H1 (cell line): ENCODE measurements at regions not wholly inside any gene's neighbourhood (a gene's known extent, or its start where the extent isn't known, plus 50 kb on each side); places are given as distances from the start of the nearest gene placed in this dataset.
"Not testable (repeated sequence)": the region's sequence is repeated elsewhere in the genome, so short reads cannot be mapped to it uniquely, and the experiment has no call there.

ENCODE experiments used
- CTCF ChIA-PET: fragments of 300-600 bp; sonication (Branson Sonifier 250); formaldehyde crosslinking; loops from one replicate; lab custom pipeline; 2021; ENCODE audit not compliant: partially characterized antibody; lab: Charles Lee
- POLR2A ChIA-PET: fragments of 300-600 bp; sonication (Branson Sonifier 250); formaldehyde crosslinking; loops from one replicate; lab custom pipeline; 2021; ENCODE audit warnings: inconsistent platforms; ENCODE audit not compliant: partially characterized antibody; lab: Charles Lee
- DNase-seq, 2 experiments: peaks; one replicate each; pipeline versions ENCODE4 v3.0.0 to v3.0.0-alpha.2; 2010 to 2022; ENCODE audit warnings: low spot score in 2 of 2, low read depth in 1 of 2, mixed read lengths in 1 of 2
- FAIRE-seq: peaks from 2 replicates; lab custom pipeline; 2011; peaks lifted over from hg19 to GRCh38; lab: Jason Lieb, UNC
- H2AFZ ChIP-seq: 2 replicates; pipeline ENCODE4 v1.8.1; 2012; ENCODE audit warnings: low read length, inconsistent platforms
- H2AK5ac ChIP-seq: 2 replicates; pipeline ENCODE4 v1.6.1; 2013; ENCODE audit warnings: low read depth, low read length
- H2BK120ac ChIP-seq: replicated peaks from 2 replicates; pipeline ENCODE3; 2013; ENCODE audit warnings: low read depth, low read length, inconsistent platforms
- H2BK12ac ChIP-seq: 2 replicates; pipeline ENCODE4 v1.6.1; 2013; ENCODE audit warnings: low read depth, low read length
- H2BK15ac ChIP-seq: 2 replicates; pipeline ENCODE4 v1.6.1; 2013; ENCODE audit warnings: low read length
- H2BK20ac ChIP-seq: 2 replicates; pipeline ENCODE4 v1.6.1; 2013; ENCODE audit warnings: low read length
- H2BK5ac ChIP-seq: 2 replicates; pipeline ENCODE4 v1.6.1; 2013; ENCODE audit warnings: low read depth, low read length
- H3K14ac ChIP-seq: 2 replicates; pipeline ENCODE4 v1.6.1; 2013; ENCODE audit warnings: inconsistent platforms; ENCODE audit not compliant: insufficient read length
- H3K18ac ChIP-seq: 2 replicates; pipeline ENCODE4 v1.6.1; 2013; ENCODE audit warnings: low read length; ENCODE audit errors: extremely low read depth
- H3K23ac ChIP-seq: 2 replicates; pipeline ENCODE4 v1.6.1; 2013; ENCODE audit warnings: inconsistent platforms; ENCODE audit not compliant: insufficient read length
- H3K23me2 ChIP-seq: 2 replicates; pipeline ENCODE4 v1.6.1; 2013; ENCODE audit warnings: low read depth, low read length
- H3K27ac ChIP-seq: 2 replicates; pipeline ENCODE4 v1.6.1; 2011; ENCODE audit warnings: low read depth, low read length, inconsistent platforms
- H3K27me3 ChIP-seq, 4 experiments: replicated peaks in 1 of 4; 1 replicate in 1 of 4; 2 replicates in 3 of 4; pipeline versions ENCODE4 v1.6.1 to v1.8.1; 2011 to 2013; ENCODE audit warnings: low read length in 3 of 4, mild to moderate bottlenecking in 3 of 4, inconsistent platforms in 2 of 4, mixed read lengths in 2 of 4, moderate library complexity in 1 of 4; ENCODE audit not compliant: control insufficient read depth in 3 of 4, insufficient read depth in 3 of 4; ENCODE audit errors: extremely low read depth in 1 of 4
- H3K36me3 ChIP-seq, 4 experiments: 2 replicates each; pipeline versions ENCODE4 v1.6.1 to v1.8.1; 2011 to 2013; ENCODE audit warnings: mild to moderate bottlenecking in 4 of 4, low read length in 3 of 4, moderate library complexity in 2 of 4, control low read depth in 1 of 4, inconsistent platforms in 1 of 4; ENCODE audit not compliant: insufficient read depth in 4 of 4, control insufficient read depth in 2 of 4
- H3K4ac ChIP-seq: replicated peaks from 2 replicates; pipeline ENCODE3; 2013; ENCODE audit warnings: low read length, low read depth, mixed read lengths, inconsistent platforms; ENCODE audit not compliant: insufficient read length
- H3K4me1 ChIP-seq, 4 experiments: replicated peaks in 1 of 4; 1 replicate in 1 of 4; 2 replicates in 3 of 4; pipeline versions ENCODE4 v1.6.1 to v1.8.1; 2011 to 2013; ENCODE audit warnings: low read length in 3 of 4, inconsistent platforms in 2 of 4, mixed read lengths in 1 of 4; ENCODE audit not compliant: insufficient read depth in 4 of 4, control insufficient read depth in 3 of 4
- H3K4me2 ChIP-seq, 2 experiments: 2 replicates each; pipeline versions ENCODE4 v1.6.1 to v1.8.1; 2011 to 2013; ENCODE audit warnings: low read depth in 2 of 2, low read length in 2 of 2, control low read depth in 1 of 2, inconsistent platforms in 1 of 2, mild to moderate bottlenecking in 1 of 2; ENCODE audit not compliant: insufficient read depth in 1 of 2
- H3K4me3 ChIP-seq, 4 experiments: fragments of 200-600, 300-600 bp in 1 of 4; sonication (generic), shearing (Covaris generic), sonication (Bioruptor Twin) in 1 of 4; 2 replicates each; pipeline versions ENCODE4 v1.5.1 to v1.8.1; 2011 to 2016; ENCODE audit warnings: low read length in 4 of 4, low read depth in 3 of 4, control low read depth in 2 of 4, inconsistent platforms in 2 of 4, mild to moderate bottlenecking in 2 of 4, mixed read lengths in 1 of 4, moderate library complexity in 1 of 4; ENCODE audit not compliant: insufficient read depth in 2 of 4; ENCODE audit errors: extremely low read depth in 1 of 4
- H3K56ac ChIP-seq: replicated peaks from 2 replicates; pipeline ENCODE3; 2013; ENCODE audit warnings: low read depth, mild to moderate bottlenecking, mixed read lengths, low read length, inconsistent platforms; ENCODE audit not compliant: insufficient read length
- H3K79me1 ChIP-seq: 2 replicates; pipeline ENCODE4 v1.6.1; 2013; ENCODE audit warnings: low read depth, low read length, control low read depth
- H3K79me2 ChIP-seq, 2 experiments: 2 replicates each; pipeline versions ENCODE4 v1.6.1 to v1.8.1; 2012 to 2013; ENCODE audit warnings: low read length in 2 of 2, mild to moderate bottlenecking in 2 of 2, inconsistent platforms in 1 of 2; ENCODE audit not compliant: insufficient read depth in 2 of 2, control insufficient read depth in 1 of 2
- H3K9ac ChIP-seq, 4 experiments: replicated peaks in 1 of 4; 1 replicate in 1 of 4; 2 replicates in 3 of 4; pipeline versions ENCODE4 v1.6.1 to v1.8.1; 2011 to 2013; ENCODE audit warnings: low read depth in 3 of 4, low read length in 3 of 4, control low read depth in 2 of 4, mild to moderate bottlenecking in 2 of 4, moderate library complexity in 2 of 4, inconsistent platforms in 1 of 4; ENCODE audit errors: extremely low read depth in 1 of 4
- H3K9me3 ChIP-seq, 2 experiments: 2 replicates each; pipeline versions ENCODE4 v1.6.1 to v1.8.1; 2012 to 2013; ENCODE audit warnings: mild to moderate bottlenecking in 2 of 2, moderate library complexity in 2 of 2, control low read depth in 1 of 2, inconsistent platforms in 1 of 2, low read depth in 1 of 2, low read length in 1 of 2, mixed read lengths in 1 of 2; ENCODE audit not compliant: insufficient read depth in 2 of 2
- H4K20me1 ChIP-seq, 2 experiments: replicated peaks in 1 of 2; 2 replicates each; pipeline versions ENCODE3 to v1.8.1; 2011 to 2013; ENCODE audit warnings: inconsistent platforms in 2 of 2, low read length in 2 of 2, mild to moderate bottlenecking in 1 of 2; ENCODE audit not compliant: insufficient read depth in 2 of 2, control insufficient read depth in 1 of 2
- H4K5ac ChIP-seq: 2 replicates; pipeline ENCODE4 v1.6.1; 2013; ENCODE audit warnings: low read length, low read depth, mixed read lengths, inconsistent platforms; ENCODE audit not compliant: insufficient read length
- H4K8ac ChIP-seq: 2 replicates; pipeline ENCODE4 v1.8.0; 2013; ENCODE audit warnings: mild to moderate bottlenecking, moderate library complexity, low read length, inconsistent platforms; ENCODE audit not compliant: insufficient read depth; ENCODE audit errors: extremely low read depth
- H4K91ac ChIP-seq: replicated peaks from 2 replicates; pipeline ENCODE3; 2013; ENCODE audit warnings: low read length, mixed read lengths, inconsistent platforms; ENCODE audit not compliant: insufficient read length
- WGBS, 2 experiments: shearing (Covaris generic) in 1 of 2; methylation state at CpG; one replicate each; pipeline versions ENCODE4 v1.1.6 to v1.1.7; 2013 to 2015; ENCODE audit warnings: low lambda C conversion rate in 2 of 2, mixed read lengths in 2 of 2, inconsistent platforms in 1 of 2, low coverage in 1 of 2, missing lambda C conversion rate in 1 of 2; ENCODE audit not compliant: insufficient replicate concordance in 2 of 2, insufficient coverage in 1 of 2, insufficient read length in 1 of 2; ENCODE audit errors: extremely low coverage in 1 of 2, missing lambda C conversion rate in 1 of 2; 5-methylcytosine and 5-hydroxymethylcytosine counted together

GRCh38 chr1:121574505-121574899 lies 389.7 kb downstream of the SRGAP2C start:
- H2BK15ac ChIP-seq, CTCF ChIA-PET, H3K4me1 ChIP-seq, H3K18ac ChIP-seq, H3K4ac ChIP-seq, H2AFZ ChIP-seq, H3K14ac ChIP-seq, H2BK120ac ChIP-seq, H3K9ac ChIP-seq, H4K20me1 ChIP-seq, H2AK5ac ChIP-seq, H2BK20ac ChIP-seq, H3K79me1 ChIP-seq, H3K23ac ChIP-seq, H4K91ac ChIP-seq, H3K56ac ChIP-seq, DNase-seq, H3K27ac ChIP-seq, H3K23me2 ChIP-seq, H3K27me3 ChIP-seq, H2BK12ac ChIP-seq, H2BK5ac ChIP-seq, H3K4me3 ChIP-seq, FAIRE-seq, H4K5ac ChIP-seq, H3K4me2 ChIP-seq, H4K8ac ChIP-seq, H3K79me2 ChIP-seq, POLR2A ChIA-PET: not testable (repeated sequence)
- WGBS, 2 experiments, result 88% methylated on average over 12 of the region's 12 CpGs; no CpG with 5 or more reads in 1 of the 2 experiments
- Histone ChIP-seq H3K36me3 (peaks cover 0 to 14% (median 1%) of the 10 kb centered on the region in 4 experiments; a peak in 3 of 8 replicates), H3K9me3 (peaks cover 4 to 13% of the 10 kb centered on the region in 2 experiments)

GRCh38 chr1:121582898-121583297 lies 398.1 kb downstream of the SRGAP2C start:
- H3K27me3 ChIP-seq, H3K23ac ChIP-seq, H2BK20ac ChIP-seq, H3K9ac ChIP-seq, H4K91ac ChIP-seq, H2AK5ac ChIP-seq, DNase-seq, H4K8ac ChIP-seq, H3K4me1 ChIP-seq, H3K27ac ChIP-seq, H3K36me3 ChIP-seq, H2AFZ ChIP-seq, CTCF ChIA-PET, H3K14ac ChIP-seq, H3K23me2 ChIP-seq, POLR2A ChIA-PET, H2BK12ac ChIP-seq, H3K4ac ChIP-seq, H2BK5ac ChIP-seq, H3K4me3 ChIP-seq, H3K9me3 ChIP-seq, H3K79me2 ChIP-seq, H3K4me2 ChIP-seq, H4K20me1 ChIP-seq, H4K5ac ChIP-seq, FAIRE-seq, H2BK15ac ChIP-seq, H3K18ac ChIP-seq, H2BK120ac ChIP-seq, H3K79me1 ChIP-seq, H3K56ac ChIP-seq: not testable (repeated sequence)
